ENCODE measurements at regions not wholly inside any gene's neighbourhood (a gene's known extent, or its start where the extent isn't known, plus 50 kb on each side); places are given as distances from the start of the nearest gene placed in this dataset.

DNA sequence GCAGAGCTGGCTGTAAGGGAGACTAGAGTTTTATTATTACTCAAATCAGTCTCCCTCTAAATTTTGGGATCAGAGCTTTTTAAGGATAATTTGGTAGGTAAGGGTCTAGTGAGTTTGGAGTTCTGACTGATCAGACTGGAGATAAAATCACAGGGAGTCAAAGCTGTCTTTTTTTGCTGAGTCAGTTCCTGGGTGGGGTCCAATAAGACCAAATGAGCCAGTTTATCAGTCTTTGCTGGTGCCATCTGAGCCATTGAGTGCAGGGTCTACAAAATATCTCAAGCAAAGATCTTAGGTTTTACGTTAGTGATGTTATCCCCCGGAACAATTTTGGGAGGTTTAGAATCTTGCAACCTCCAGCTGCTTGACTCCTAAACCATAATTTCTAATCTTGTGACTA is 935.1 kb upstream of the RAG2 start:
- TF ChIP-seq, protein P1, sequence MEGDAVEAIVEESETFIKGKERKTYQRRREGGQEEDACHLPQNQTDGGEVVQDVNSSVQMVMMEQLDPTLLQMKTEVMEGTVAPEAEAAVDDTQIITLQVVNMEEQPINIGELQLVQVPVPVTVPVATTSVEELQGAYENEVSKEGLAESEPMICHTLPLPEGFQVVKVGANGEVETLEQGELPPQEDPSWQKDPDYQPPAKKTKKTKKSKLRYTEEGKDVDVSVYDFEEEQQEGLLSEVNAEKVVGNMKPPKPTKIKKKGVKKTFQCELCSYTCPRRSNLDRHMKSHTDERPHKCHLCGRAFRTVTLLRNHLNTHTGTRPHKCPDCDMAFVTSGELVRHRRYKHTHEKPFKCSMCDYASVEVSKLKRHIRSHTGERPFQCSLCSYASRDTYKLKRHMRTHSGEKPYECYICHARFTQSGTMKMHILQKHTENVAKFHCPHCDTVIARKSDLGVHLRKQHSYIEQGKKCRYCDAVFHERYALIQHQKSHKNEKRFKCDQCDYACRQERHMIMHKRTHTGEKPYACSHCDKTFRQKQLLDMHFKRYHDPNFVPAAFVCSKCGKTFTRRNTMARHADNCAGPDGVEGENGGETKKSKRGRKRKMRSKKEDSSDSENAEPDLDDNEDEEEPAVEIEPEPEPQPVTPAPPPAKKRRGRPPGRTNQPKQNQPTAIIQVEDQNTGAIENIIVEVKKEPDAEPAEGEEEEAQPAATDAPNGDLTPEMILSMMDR (IDR thresholded peaks at IDR 0.05) = no peak
- no peak for DNase-seq
- no peak for ATAC-seq
- H3K4me1 ChIP-seq (ENCODE audit: low read depth) = no peaks in the 10 kb centered on the region
- no peaks in the 10 kb centered on the region for H3K36me3 ChIP-seq (ENCODE audit: low read depth)
- H3K9me3 ChIP-seq = peaks cover 32% of the 10 kb centered on the region
- intact Hi-C loops (cut with DNase I, micrococcal nuclease) = no loop called here
- no peak overlapping the region for H3K4me3 ChIP-seq

DNA sequence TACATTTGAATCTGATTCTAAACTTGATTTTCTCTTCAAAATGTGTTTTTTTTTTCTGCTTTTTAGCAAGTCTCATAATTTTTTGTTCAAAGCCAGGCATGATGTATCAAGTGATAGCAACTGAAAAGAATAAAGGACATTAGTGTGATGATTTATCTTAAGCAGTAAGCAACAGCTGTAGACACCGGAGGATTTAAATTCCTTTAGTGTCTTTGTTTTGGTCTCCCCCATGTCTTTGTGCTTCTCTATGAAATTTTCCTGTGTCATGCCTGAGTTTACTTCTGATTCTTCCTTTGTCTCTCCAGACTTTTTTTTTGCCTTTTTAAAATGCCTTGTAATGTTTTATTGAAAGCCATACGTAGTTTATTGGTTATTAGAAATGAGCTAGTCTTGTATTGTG is 934.2 kb upstream of the RAG2 start:
- TF ChIP-seq, protein P1 (IDR thresholded peaks at IDR 0.05) = no peak
- Histone ChIP-seq H3K4me3 (no peak overlapping the region), H3K4me1 (ENCODE audit: low read depth) (no peaks in the 10 kb centered on the region), H3K36me3 (ENCODE audit: low read depth) (no peaks in the 10 kb centered on the region), H3K9me3 (peaks cover 38% of the 10 kb centered on the region)
- intact Hi-C loops (cut with DNase I, micrococcal nuclease) = no loop called here
- DNase-seq (no peak), ATAC-seq (no peak)

DNA sequence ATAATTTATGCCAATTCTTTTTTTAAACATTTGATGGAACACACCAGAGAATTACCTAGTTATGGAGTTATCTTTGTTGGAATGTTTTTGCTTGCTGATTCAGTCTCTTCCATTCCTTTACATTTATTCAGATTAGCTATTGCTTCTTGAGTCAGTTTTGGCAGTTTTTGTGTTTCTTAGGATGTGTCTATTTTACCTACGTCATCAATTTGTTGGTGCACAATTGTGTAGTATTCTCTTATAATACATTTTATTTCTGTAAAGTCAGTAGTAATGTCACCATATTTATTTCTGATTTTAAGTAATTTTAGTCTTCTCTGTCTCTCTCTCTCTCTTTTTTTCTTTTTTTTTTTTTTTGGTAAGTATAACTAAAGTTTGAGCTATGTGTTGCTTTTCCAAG is 929.5 kb upstream of the RAG2 start:
- intact Hi-C loops (cut with DNase I, micrococcal nuclease) = no loop called here
- DNase-seq (no peak), ATAC-seq (no peak)
- TF ChIP-seq, protein P1 (IDR thresholded peaks at IDR 0.05) = no peak
- no peaks in the 10 kb centered on the region for H3K4me1 ChIP-seq (ENCODE audit: low read depth)
- no peaks in the 10 kb centered on the region for H3K36me3 ChIP-seq (ENCODE audit: low read depth)
- H3K9me3 ChIP-seq = peaks cover 35% of the 10 kb centered on the region
- no peak overlapping the region for H3K4me3 ChIP-seq

DNA sequence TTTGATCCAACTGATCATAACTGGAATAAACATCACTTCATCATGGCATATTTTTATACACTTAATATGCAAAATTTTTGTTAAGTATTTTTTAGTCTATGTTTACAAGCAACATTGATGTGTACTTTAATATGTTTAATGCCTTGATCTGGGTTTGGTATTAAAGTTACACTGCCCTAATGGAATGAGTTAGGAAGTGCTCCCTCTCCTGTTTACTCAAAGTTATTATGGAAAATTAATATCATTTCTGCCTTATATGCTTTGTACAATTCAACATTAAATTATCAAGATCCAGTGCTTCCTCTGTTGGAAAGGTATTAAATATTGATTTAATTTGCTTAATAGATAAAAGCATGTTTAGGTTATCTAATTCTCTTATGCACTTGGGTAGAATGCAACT is 927.3 kb upstream of the RAG2 start:
- intact Hi-C loops (cut with DNase I, micrococcal nuclease) = no loop called here
- H3K36me3 ChIP-seq (ENCODE audit: low read depth) = no peaks in the 10 kb centered on the region
- peaks cover 38% of the 10 kb centered on the region for H3K9me3 ChIP-seq
- DNase-seq = no peak
- TF ChIP-seq, protein P1 (IDR thresholded peaks at IDR 0.05) = no peak
- H3K4me1 ChIP-seq (ENCODE audit: low read depth) = no peaks in the 10 kb centered on the region
- ATAC-seq = no peak
- H3K4me3 ChIP-seq = no peak overlapping the region

DNA sequence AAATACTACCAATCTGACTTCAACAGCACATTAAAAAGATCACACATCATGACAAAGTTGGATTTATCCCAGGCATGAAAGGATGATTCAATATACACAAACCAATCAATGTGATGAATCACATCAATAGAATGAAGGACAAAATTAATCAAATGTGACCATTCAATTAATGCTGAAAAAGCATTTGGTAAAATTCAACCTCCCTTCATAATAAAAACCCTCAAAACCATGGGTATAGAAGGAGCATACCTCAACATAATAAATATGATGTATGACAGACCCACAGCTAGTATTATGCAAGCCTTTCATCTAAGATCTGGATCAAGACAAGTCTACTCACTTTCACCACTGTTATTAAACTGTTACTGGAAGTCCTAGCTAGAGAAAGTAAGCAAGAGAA is 921.7 kb upstream of the RAG2 start:
- TF ChIP-seq, protein P1 (IDR thresholded peaks at IDR 0.05) = no peak
- no peaks in the 10 kb centered on the region for H3K36me3 ChIP-seq (ENCODE audit: low read depth)
- no peak overlapping the region for H3K4me3 ChIP-seq
- peaks cover 48% of the 10 kb centered on the region for H3K9me3 ChIP-seq
- ATAC-seq (no peak), DNase-seq (no peak)
- no peaks in the 10 kb centered on the region for H3K4me1 ChIP-seq (ENCODE audit: low read depth)
- intact Hi-C loops (cut with DNase I, micrococcal nuclease) = no loop called here

DNA sequence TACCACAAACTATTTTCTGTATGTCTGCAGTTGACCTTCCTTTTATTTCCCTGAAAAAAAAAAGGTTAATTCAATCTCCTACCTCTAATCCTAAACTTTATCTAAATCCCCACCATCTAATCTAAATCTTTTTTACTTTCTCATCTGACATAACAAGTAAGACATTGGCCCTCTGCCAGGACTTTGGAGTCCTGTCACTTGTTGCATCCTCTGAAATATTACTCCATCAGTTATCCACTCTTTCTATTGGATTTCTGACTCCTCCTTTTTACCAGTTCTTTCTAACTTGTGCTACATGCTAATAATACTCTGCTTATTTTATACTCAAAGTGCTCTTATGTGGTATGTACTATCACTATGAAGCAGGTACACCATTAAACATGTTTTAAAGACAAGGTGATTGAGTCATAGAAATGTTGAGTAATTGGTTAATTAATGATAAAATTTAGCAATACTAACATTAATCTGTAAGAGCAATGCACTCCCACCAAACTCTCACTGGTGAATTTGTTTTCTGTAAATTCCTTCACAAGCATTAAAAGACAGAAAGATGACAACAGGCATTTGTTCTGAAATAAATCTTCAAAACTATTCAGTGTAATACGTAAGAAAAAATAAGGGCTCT is 914.2 kb upstream of the RAG2 start:
- intact Hi-C loops (cut with DNase I, micrococcal nuclease) = no loop called here
- ATAC-seq (no peak), DNase-seq (no peak)
- no peaks in the 10 kb centered on the region for H3K4me1 ChIP-seq (ENCODE audit: low read depth)
- peaks cover 56% of the 10 kb centered on the region for H3K9me3 ChIP-seq
- no peaks in the 10 kb centered on the region for H3K36me3 ChIP-seq (ENCODE audit: low read depth)
- TF ChIP-seq, protein P1 (IDR thresholded peaks at IDR 0.05) = no peak
- no peak overlapping the region for H3K4me3 ChIP-seq

Data from mucosa of descending colon (tissue), 3 donors.